AG04449 (cell line): ENCODE measurements at regions not wholly inside any gene's neighbourhood (a gene's known extent, or its start where the extent isn't known, plus 50 kb on each side); places are given as distances from the start of the nearest gene placed in this dataset.

ENCODE experiments used
- CTCF ChIA-PET: fragments of 350-600 bp; formaldehyde crosslinking; extraction: SDS; loops from one replicate; lab custom pipeline; 2021; ENCODE audit warnings: antibody characterized with exemption; lab: Yijun Ruan, JAX
- POLR2A ChIA-PET: fragments of 400-600, 350-600 bp; formaldehyde crosslinking; extraction: SDS; loops from one replicate; lab custom pipeline; 2020; ENCODE audit warnings: antibody characterized with exemption, inconsistent platforms; lab: Yijun Ruan, JAX
- DNase-seq: peaks from one replicate; pipeline ENCODE4 v3.0.0-alpha.2; 2010; ENCODE audit warnings: low read depth, low spot score
- H3K4me3 ChIP-seq: 2 replicates; pipeline ENCODE4 v1.5.1; 2011; ENCODE audit warnings: low read depth, mild to moderate bottlenecking, control low read depth, low read length
- TF ChIP-seq, protein P1 (sequence below): IDR thresholded peaks from one replicate; pipeline ENCODE4 v1.5.1; 2011; ENCODE audit warnings: mild to moderate bottlenecking, moderate library complexity, low read length, control low read depth, inconsistent platforms; ENCODE audit not compliant: insufficient read depth; ENCODE audit errors: missing control alignments

DNA sequence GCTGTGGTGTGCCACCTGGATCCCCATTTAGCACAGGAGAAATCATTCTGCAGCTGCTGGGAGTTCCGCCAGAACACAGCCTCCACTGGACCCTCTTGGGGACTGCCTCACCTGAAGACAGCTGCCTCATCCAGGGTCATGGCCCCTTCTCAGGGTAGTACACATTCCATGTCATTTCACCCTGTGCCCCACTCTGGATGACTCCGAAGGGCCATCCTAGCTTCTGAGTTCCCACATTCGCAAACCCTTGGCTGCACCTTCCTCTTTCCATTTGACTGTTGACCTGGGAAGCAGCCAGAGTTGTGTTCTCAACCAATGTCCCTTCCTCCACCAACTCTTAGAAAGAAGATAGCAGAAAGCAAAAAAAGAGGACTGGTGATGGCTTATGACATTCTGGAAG, 125.6 kb upstream of the TBX20 start:
- H3K4me3 ChIP-seq = no peak overlapping the region
- no peak for DNase-seq
- ChIA-PET POLR2A (no interaction called here), CTCF (no interaction called here)
- TF ChIP-seq, protein P1, sequence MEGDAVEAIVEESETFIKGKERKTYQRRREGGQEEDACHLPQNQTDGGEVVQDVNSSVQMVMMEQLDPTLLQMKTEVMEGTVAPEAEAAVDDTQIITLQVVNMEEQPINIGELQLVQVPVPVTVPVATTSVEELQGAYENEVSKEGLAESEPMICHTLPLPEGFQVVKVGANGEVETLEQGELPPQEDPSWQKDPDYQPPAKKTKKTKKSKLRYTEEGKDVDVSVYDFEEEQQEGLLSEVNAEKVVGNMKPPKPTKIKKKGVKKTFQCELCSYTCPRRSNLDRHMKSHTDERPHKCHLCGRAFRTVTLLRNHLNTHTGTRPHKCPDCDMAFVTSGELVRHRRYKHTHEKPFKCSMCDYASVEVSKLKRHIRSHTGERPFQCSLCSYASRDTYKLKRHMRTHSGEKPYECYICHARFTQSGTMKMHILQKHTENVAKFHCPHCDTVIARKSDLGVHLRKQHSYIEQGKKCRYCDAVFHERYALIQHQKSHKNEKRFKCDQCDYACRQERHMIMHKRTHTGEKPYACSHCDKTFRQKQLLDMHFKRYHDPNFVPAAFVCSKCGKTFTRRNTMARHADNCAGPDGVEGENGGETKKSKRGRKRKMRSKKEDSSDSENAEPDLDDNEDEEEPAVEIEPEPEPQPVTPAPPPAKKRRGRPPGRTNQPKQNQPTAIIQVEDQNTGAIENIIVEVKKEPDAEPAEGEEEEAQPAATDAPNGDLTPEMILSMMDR = no peak

DNA sequence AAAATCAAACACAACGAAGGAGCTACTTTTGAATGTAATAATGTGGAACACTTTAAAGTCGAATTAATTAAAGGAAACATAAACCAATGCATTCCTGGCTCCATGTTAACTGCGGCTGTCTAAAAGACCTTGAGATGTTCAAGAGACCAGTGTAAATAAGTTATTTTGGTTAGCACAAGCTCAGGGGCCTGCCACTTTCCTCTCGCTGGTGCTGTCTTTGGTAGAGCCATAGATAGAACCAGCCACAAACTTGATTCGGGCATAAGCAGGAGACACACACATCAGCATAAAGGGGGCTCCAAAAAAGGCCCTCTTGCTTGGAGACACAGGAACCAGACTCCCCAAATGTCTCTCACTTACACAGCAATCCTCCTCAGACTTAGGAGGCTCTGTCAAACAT, 121.6 kb upstream of the TBX20 start:
- no peak overlapping the region for H3K4me3 ChIP-seq
- ChIA-PET POLR2A (no interaction called here), CTCF (no interaction called here)
- TF ChIP-seq, protein P1 = no peak
- no peak for DNase-seq

DNA sequence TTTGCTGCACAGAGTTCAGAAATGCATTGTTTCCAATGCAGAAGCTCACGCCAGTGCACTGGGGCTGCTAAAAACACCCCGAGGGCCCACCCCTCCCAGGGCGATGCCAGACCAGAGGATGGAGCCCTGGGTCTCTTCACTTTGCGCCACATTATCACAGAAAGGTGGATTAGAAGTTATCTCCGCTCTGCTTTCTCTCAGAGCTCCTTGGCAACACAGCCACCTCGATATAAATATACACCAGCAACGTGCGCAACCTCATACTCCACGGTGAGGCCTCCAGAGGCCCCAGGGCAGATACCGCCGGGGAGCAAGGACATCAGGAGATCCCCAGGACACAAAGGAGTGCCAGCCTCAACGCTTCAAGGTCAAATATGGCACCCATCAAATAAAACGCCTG, 121.0 kb upstream of the TBX20 start:
- H3K4me3 ChIP-seq = no peak overlapping the region
- POLR2A ChIA-PET = no interaction called here
- CTCF ChIA-PET = no interaction called here
- DNase-seq = no peak
- TF ChIP-seq, protein P1 = no peak

DNA sequence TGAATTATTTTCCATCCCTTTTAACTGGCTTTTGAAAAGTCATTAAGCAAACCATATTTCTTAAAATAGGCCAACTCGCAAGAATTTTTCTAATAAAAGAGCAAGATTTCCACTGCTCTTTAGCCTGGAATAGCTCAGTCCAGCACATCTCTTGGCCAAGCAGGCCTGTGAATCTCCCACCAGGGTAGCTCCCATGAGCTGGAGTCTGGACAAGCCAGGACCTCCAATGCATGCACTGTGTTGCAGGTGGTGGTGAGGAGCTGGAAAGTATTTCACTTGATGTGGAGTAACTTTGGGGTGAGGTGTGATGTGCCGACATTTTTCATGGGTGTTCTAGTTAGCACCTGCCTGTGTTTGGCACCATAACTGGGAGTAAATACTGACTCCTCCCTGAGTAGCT, 117.3 kb upstream of the TBX20 start:
- CTCF ChIA-PET = no interaction called here
- POLR2A ChIA-PET = no interaction called here
- no peak for DNase-seq
- H3K4me3 ChIP-seq = no peak overlapping the region
- TF ChIP-seq, protein P1 = no peak

DNA sequence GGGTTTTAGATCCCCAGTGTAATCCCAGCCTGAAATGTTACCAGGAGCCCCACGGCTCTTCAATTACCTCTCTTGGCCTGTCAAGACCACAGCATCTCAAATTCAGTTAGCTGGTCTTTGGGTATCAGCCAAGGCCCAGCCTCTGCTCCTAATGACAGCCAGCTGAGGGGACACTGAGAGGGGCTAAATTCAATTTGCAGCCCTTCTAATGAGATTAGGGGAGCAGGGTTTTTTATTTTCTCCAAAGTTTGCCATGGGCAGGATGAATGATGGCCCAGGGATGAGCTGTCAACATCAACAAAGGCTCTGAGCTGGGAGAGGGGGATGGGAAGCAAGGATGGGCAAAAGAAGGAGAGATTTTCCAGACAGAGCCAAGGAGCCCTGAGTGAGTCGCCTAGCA, 116.8 kb upstream of the TBX20 start:
- ChIA-PET CTCF (no interaction called here), POLR2A (no interaction called here)
- H3K4me3 ChIP-seq = no peak overlapping the region
- DNase-seq = no peak
- TF ChIP-seq, protein P1 = no peak

DNA sequence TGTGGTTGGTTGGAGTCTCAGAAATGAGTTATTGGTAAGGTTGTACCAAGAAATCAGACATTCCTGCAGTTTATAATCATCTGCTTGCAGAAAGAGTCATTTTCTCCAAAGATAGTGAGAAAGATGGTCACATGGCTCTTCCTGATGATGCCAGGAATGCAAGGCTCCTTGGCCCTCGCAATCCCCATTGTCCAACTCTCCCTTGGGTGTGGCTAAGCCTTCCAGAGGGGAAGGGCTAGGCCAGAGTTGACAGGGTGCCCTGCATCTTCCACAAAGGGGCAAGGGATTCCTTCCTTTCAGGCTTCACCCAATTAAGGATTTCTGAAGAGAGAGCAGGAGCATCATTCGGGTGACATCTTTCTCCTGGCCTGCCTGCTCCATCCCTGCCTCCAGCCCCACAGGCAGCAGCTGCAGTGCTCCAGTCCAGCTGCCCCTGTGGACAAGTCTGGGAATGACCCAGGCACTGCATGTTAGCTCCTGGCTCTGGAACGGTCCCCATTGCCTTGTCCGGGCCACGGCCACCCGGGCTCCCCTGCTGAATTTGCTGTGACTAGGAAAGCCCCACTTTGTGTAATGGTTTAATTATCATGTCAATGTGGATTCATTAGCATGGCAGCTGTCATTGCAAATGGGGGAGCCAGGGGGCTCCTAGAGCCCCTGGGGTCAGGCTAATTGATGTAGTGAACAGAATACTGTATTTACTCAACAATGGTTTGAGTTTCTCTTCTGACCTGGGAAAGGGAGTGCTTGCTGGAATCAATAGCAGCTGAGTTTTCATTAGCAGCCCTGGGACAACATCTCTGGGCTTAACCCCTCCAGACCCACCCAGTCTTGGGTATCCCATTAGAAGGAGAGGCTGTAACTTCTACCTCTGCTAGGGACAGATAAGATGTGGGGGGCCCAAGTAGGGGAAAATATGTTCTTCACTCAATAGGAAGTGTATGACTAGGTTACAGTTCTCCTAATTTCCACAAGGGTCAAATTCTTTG, 112.6 kb upstream of the TBX20 start:
- no peak for DNase-seq
- ChIA-PET CTCF (no interaction called here), POLR2A (no interaction called here)
- TF ChIP-seq, protein P1 = no peak
- no peak overlapping the region for H3K4me3 ChIP-seq
